H9 (cell line): ENCODE measurements at regions not wholly inside any gene's neighbourhood (a gene's known extent, or its start where the extent isn't known, plus 50 kb on each side); places are given as distances from the start of the nearest gene placed in this dataset.

Experiments used
- DNase-seq: peaks from one replicate; pipeline ENCODE4 v3.0.0-alpha.2; 2017
- H2AFZ ChIP-seq: one replicate; pipeline ENCODE4 v1.6.1; 2013; ENCODE audit warnings: mild to moderate bottlenecking, low read length, control low read depth, moderate library complexity
- H2AK5ac ChIP-seq: 2 replicates; pipeline ENCODE4 v1.6.1; 2013; ENCODE audit warnings: low read length, control low read depth, mixed read lengths; ENCODE audit not compliant: insufficient read length
- H2BK120ac ChIP-seq: one replicate; pipeline ENCODE4 v1.6.1; 2013; ENCODE audit warnings: low read depth, mild to moderate bottlenecking, low read length, control low read depth, inconsistent platforms; ENCODE audit not compliant: poor library complexity, severe bottlenecking
- H2BK12ac ChIP-seq: 2 replicates; pipeline ENCODE4 v1.6.1; 2013; ENCODE audit warnings: low read length, control low read depth, mixed read lengths, low read depth; ENCODE audit not compliant: insufficient read length
- H2BK15ac ChIP-seq: 2 replicates; pipeline ENCODE4 v1.6.1; 2013; ENCODE audit warnings: low read depth, low read length, control low read depth
- H2BK20ac ChIP-seq: one replicate; pipeline ENCODE4 v1.6.1; 2013; ENCODE audit warnings: low read depth, mild to moderate bottlenecking, low read length, control low read depth, inconsistent platforms; ENCODE audit not compliant: poor library complexity, severe bottlenecking
- H2BK5ac ChIP-seq: 2 replicates; pipeline ENCODE4 v1.6.1; 2013; ENCODE audit warnings: low read length, control low read depth, mixed read lengths; ENCODE audit not compliant: insufficient read length
- H3K14ac ChIP-seq: 2 replicates; pipeline ENCODE4 v1.6.1; 2013; ENCODE audit warnings: low read length, control low read depth; ENCODE audit not compliant: insufficient read depth
- H3K18ac ChIP-seq: 2 replicates; pipeline ENCODE4 v1.6.1; 2013; ENCODE audit warnings: low read depth, mild to moderate bottlenecking, mixed read lengths, low read length, control low read depth; ENCODE audit not compliant: insufficient read length
- H3K23ac ChIP-seq: 2 replicates; pipeline ENCODE4 v1.6.1; 2013; ENCODE audit warnings: low read length, control low read depth, mixed read lengths, low read depth; ENCODE audit not compliant: insufficient read length
- H3K23me2 ChIP-seq: 2 replicates; pipeline ENCODE4 v1.6.1; 2013; ENCODE audit warnings: low read depth, mild to moderate bottlenecking, mixed read lengths, low read length, control low read depth; ENCODE audit not compliant: insufficient read length, poor library complexity, severe bottlenecking
- H3K27ac ChIP-seq: 2 replicates; pipeline ENCODE4 v1.5.1; 2013; ENCODE audit warnings: low read length, control low read depth, mixed read lengths, low read depth; ENCODE audit not compliant: insufficient read length
- H3K27me3 ChIP-seq: 2 replicates; pipeline ENCODE4 v1.6.1; 2013; ENCODE audit warnings: low read length, control low read depth, inconsistent platforms; ENCODE audit not compliant: insufficient read depth
- H3K4ac ChIP-seq: 2 replicates; pipeline ENCODE4 v1.6.1; 2013; ENCODE audit warnings: low read depth, mild to moderate bottlenecking, control low read depth, inconsistent platforms, low read length, moderate library complexity
- H3K4me1 ChIP-seq: 2 replicates; pipeline ENCODE4 v1.6.1; 2013; ENCODE audit warnings: low read length, control low read depth, inconsistent platforms; ENCODE audit not compliant: insufficient read depth
- H3K4me2 ChIP-seq: 2 replicates; pipeline ENCODE4 v1.6.1; 2013; ENCODE audit warnings: low read length, control low read depth, mixed read lengths; ENCODE audit not compliant: insufficient read length, insufficient read depth
- H3K56ac ChIP-seq: 2 replicates; pipeline ENCODE4 v1.6.1; 2013; ENCODE audit warnings: low read depth, mild to moderate bottlenecking, mixed read lengths, low read length, control low read depth; ENCODE audit not compliant: insufficient read length
- H3K79me1 ChIP-seq: 2 replicates; pipeline ENCODE4 v1.6.1; 2013; ENCODE audit warnings: low read depth, mild to moderate bottlenecking, moderate library complexity, low read length, control low read depth, inconsistent platforms; ENCODE audit not compliant: insufficient read depth, poor library complexity, severe bottlenecking
- H3K79me2 ChIP-seq: 2 replicates; pipeline ENCODE4 v1.6.1; 2013; ENCODE audit warnings: low read length, control low read depth, inconsistent platforms; ENCODE audit not compliant: insufficient read depth
- H3K9ac ChIP-seq: 2 replicates; pipeline ENCODE4 v1.6.1; 2013; ENCODE audit warnings: low read length, control low read depth, mixed read lengths; ENCODE audit not compliant: insufficient read length; ENCODE audit errors: extremely low read depth
- H3K9me3 ChIP-seq: one replicate; pipeline ENCODE4 v1.6.1; 2013; ENCODE audit warnings: low read depth, low read length, inconsistent platforms; ENCODE audit not compliant: control insufficient read depth
- H3T11ph ChIP-seq: one replicate; pipeline ENCODE4 v1.6.1; 2013; ENCODE audit warnings: mild to moderate bottlenecking, low read length, control low read depth, inconsistent platforms
- H4K20me1 ChIP-seq: one replicate; pipeline ENCODE4 v1.6.1; 2013; ENCODE audit not compliant: control insufficient read depth, insufficient read length, insufficient read depth
- H4K5ac ChIP-seq: 2 replicates; pipeline ENCODE4 v1.6.1; 2013; ENCODE audit warnings: low read depth, mild to moderate bottlenecking, mixed read lengths, low read length, control low read depth; ENCODE audit not compliant: insufficient read length
- H4K8ac ChIP-seq: replicated peaks from 2 replicates; pipeline ENCODE4 v1.6.1; 2013; ENCODE audit warnings: low read length, control low read depth, mixed read lengths, low read depth; ENCODE audit not compliant: insufficient read length
- H4K91ac ChIP-seq: 2 replicates; pipeline ENCODE4 v1.6.1; 2013; ENCODE audit warnings: low read depth, mild to moderate bottlenecking, moderate library complexity, mixed read lengths, low read length, control low read depth; ENCODE audit not compliant: insufficient read length
- H3K27ac Mint-ChIP-seq, 3 experiments: 2 replicates in 2 of 3; 3 replicates in 1 of 3; pipeline ENCODE4 v1.8.0; 2020 to 2021; ENCODE audit warnings: mixed read lengths in 3 of 3, mild to moderate bottlenecking in 1 of 3, moderate library complexity in 1 of 3
- H3K27me3 Mint-ChIP-seq: 2 replicates; pipeline ENCODE4 v1.8.0; 2021; ENCODE audit warnings: low read depth, mild to moderate bottlenecking, moderate library complexity, mixed read lengths
- H3K36me3 Mint-ChIP-seq, 3 experiments: 2 replicates in 2 of 3; 3 replicates in 1 of 3; pipeline ENCODE4 v1.8.0; 2020 to 2021; ENCODE audit warnings: low read depth in 3 of 3, mixed read lengths in 3 of 3; ENCODE audit not compliant: insufficient read depth in 1 of 3
- H3K4me1 Mint-ChIP-seq, 2 experiments: 2 replicates each; pipeline ENCODE4 v1.8.0; 2020; ENCODE audit warnings: mixed read lengths in 2 of 2
- H3K4me3 Mint-ChIP-seq, 2 experiments: 2 replicates in 1 of 2; 3 replicates in 1 of 2; pipeline ENCODE4 v1.8.0; 2020 to 2021; ENCODE audit warnings: mild to moderate bottlenecking in 2 of 2, mixed read lengths in 2 of 2, moderate library complexity in 1 of 2
- H3K9me3 Mint-ChIP-seq, 2 experiments: 2 replicates in 1 of 2; 3 replicates in 1 of 2; pipeline ENCODE4 v1.8.0; 2020; ENCODE audit warnings: mild to moderate bottlenecking in 2 of 2, mixed read lengths in 2 of 2, moderate library complexity in 1 of 2
- CTCF ChIP-seq: fragments of 200-600 bp; sonication (generic); conservative IDR thresholded peaks from 3 replicates; pipeline ENCODE4 v1.8.0; 2021; ENCODE audit warnings: antibody characterized with exemption, mild to moderate bottlenecking
- WGBS: extraction: QIAGEN DNeasy Blood & Tissue Kit; methylation state at CpG from one replicate; pipeline ENCODE4 v1.1.7; 2013; ENCODE audit warnings: missing lambda C conversion rate, low lambda C conversion rate, mixed read lengths; ENCODE audit not compliant: insufficient read length; ENCODE audit errors: extremely low coverage; 5-methylcytosine and 5-hydroxymethylcytosine counted together

GRCh38 chr16:86244158-86244557, 266.2 kb upstream of the FOXF1 start:
- H2BK12ac ChIP-seq: no peak overlapping the region
- no peak overlapping the region for H2BK15ac ChIP-seq
- Mint-ChIP-seq H3K4me1 (peaks cover 24 to 26% of the 10 kb centered on the region in 2 experiments), H3K27ac (no peak overlapping the region), H3K9me3 (peaks cover 9 to 10% of the 10 kb centered on the region in 2 experiments; a peak in 4 of 5 replicates), H3K4me3 (no peak overlapping the region), H3K36me3 (peaks cover 0 to 5% (median 4%) of the 10 kb centered on the region in 3 experiments), H3K27me3 (peaks cover 24% of the 10 kb centered on the region)
- no peak overlapping the region for H3K18ac ChIP-seq
- H2BK5ac ChIP-seq: no peak overlapping the region
- no peak overlapping the region for H3K56ac ChIP-seq
- no peak overlapping the region for H2AFZ ChIP-seq
- no peaks in the 10 kb centered on the region for H4K20me1 ChIP-seq
- no peak overlapping the region for H4K5ac ChIP-seq
- no peaks in the 10 kb centered on the region for H3K9me3 ChIP-seq
- no peak overlapping the region for H3K4me2 ChIP-seq
- no peaks in the 10 kb centered on the region for H3K79me1 ChIP-seq
- H3K14ac ChIP-seq: no peak overlapping the region
- H3K4me1 ChIP-seq: no peaks in the 10 kb centered on the region; the same call in 1 of the 2 replicates
- H3T11ph ChIP-seq: no peak overlapping the region
- no peak overlapping the region for H2AK5ac ChIP-seq
- TF ChIP-seq CTCF: no peak
- no peak overlapping the region for H4K91ac ChIP-seq
- H4K8ac ChIP-seq: no peak overlapping the region
- H3K9ac ChIP-seq: no peak overlapping the region
- H3K4ac ChIP-seq: no peak overlapping the region
- no peaks in the 10 kb centered on the region for H3K27me3 ChIP-seq
- H3K79me2 ChIP-seq: no peaks in the 10 kb centered on the region
- H3K23ac ChIP-seq: no peak overlapping the region
- H3K23me2 ChIP-seq: no peaks in the 10 kb centered on the region
- no peak overlapping the region for H2BK20ac ChIP-seq
- WGBS: no CpG with 5 or more reads among the region's 9 CpGs
- H3K27ac ChIP-seq: no peak overlapping the region
- no peak for DNase-seq
- H2BK120ac ChIP-seq: no peak overlapping the region
